Bronchial epithelial cell (primary cell): ENCODE measurements at regions not wholly inside any gene's neighbourhood (a gene's known extent, or its start where the extent isn't known, plus 50 kb on each side); places are given as distances from the start of the nearest gene placed in this dataset.
"Not testable (repeated sequence)": the region's sequence is repeated elsewhere in the genome, so short reads cannot be mapped to it uniquely, and the experiment has no call there.

Source experiments
- DNase-seq: peaks from one replicate; pipeline ENCODE4 v3.0.0-alpha.2; 2010; ENCODE audit warnings: low read depth
- FAIRE-seq: peaks from 2 replicates; lab custom pipeline; 2011; peaks lifted over from hg19 to GRCh38; lab: Jason Lieb, UNC
- H3K27me3 ChIP-seq: 2 replicates; pipeline ENCODE4 v1.5.1; 2011; ENCODE audit warnings: low read length; ENCODE audit not compliant: control insufficient read depth, insufficient read depth
- H3K36me3 ChIP-seq: 2 replicates; pipeline ENCODE4 v1.5.1; 2011; ENCODE audit warnings: low read length; ENCODE audit not compliant: control insufficient read depth, insufficient read depth
- H3K4me3 ChIP-seq: 2 replicates; pipeline ENCODE4 v1.5.1; 2011; ENCODE audit warnings: mild to moderate bottlenecking, low read depth, low read length, control low read depth
- CTCF ChIP-seq: IDR thresholded peaks from 2 replicates; pipeline ENCODE4 v1.5.1; 2011; ENCODE audit warnings: mild to moderate bottlenecking, moderate library complexity, low read length, control low read depth, inconsistent platforms; ENCODE audit not compliant: insufficient read depth, severe bottlenecking

- Histone ChIP-seq H3K36me3 (no peaks in the 10 kb centered on the region), H3K27me3 (no peaks in the 10 kb centered on the region), H3K4me3 (no peak overlapping the region)
- FAIRE-seq = no peak
- TF ChIP-seq CTCF = no peak
- DNase-seq = no peak
Measured at GRCh38 chr14:38947343-38947742, 155.7 kb downstream of the SEC23A start.

GRCh38 chr14:38944691-38945090 is 158.3 kb downstream of the SEC23A start:
- DNase-seq = no peak
- FAIRE-seq = peak; percentile 92
- no peak for TF ChIP-seq CTCF
- H3K27me3 ChIP-seq = no peaks in the 10 kb centered on the region
- H3K36me3 ChIP-seq = no peaks in the 10 kb centered on the region
- H3K4me3 ChIP-seq = no peak overlapping the region

GRCh38 chr14:38941488-38941887 is 161.5 kb downstream of the SEC23A start:
- Histone ChIP-seq H3K27me3 (no peaks in the 10 kb centered on the region), H3K4me3 (no peak overlapping the region), H3K36me3 (no peaks in the 10 kb centered on the region)
- no peak for TF ChIP-seq CTCF
- FAIRE-seq = no peak
- DNase-seq = no peak

GRCh38 chr14:38932653-38933000 is 170.4 kb downstream of the SEC23A start:
- not testable (repeated sequence) for H3K27me3 ChIP-seq, H3K4me3 ChIP-seq, FAIRE-seq, H3K36me3 ChIP-seq, DNase-seq

GRCh38 chr14:38931969-38932652 is 170.9 kb downstream of the SEC23A start:
- no peak for TF ChIP-seq CTCF
- FAIRE-seq (no peak), DNase-seq (peak; percentile 53)
- Histone ChIP-seq H3K36me3 (no peaks in the 10 kb centered on the region), H3K27me3 (no peaks in the 10 kb centered on the region), H3K4me3 (no peak overlapping the region)

GRCh38 chr14:38930898-38931297 is 172.1 kb downstream of the SEC23A start:
- FAIRE-seq = no peak
- DNase-seq = no peak

More at GRCh38 chr14:38930898-38931297, 172.1 kb downstream of the SEC23A start:
- no peaks in the 10 kb centered on the region for H3K36me3 ChIP-seq
- H3K27me3 ChIP-seq = no peaks in the 10 kb centered on the region
- H3K4me3 ChIP-seq = no peak overlapping the region
- TF ChIP-seq CTCF = no peak
